ENCODE measurements at regions not wholly inside any gene's neighbourhood (a gene's known extent, or its start where the extent isn't known, plus 50 kb on each side); places are given as distances from the start of the nearest gene placed in this dataset.

DNA sequence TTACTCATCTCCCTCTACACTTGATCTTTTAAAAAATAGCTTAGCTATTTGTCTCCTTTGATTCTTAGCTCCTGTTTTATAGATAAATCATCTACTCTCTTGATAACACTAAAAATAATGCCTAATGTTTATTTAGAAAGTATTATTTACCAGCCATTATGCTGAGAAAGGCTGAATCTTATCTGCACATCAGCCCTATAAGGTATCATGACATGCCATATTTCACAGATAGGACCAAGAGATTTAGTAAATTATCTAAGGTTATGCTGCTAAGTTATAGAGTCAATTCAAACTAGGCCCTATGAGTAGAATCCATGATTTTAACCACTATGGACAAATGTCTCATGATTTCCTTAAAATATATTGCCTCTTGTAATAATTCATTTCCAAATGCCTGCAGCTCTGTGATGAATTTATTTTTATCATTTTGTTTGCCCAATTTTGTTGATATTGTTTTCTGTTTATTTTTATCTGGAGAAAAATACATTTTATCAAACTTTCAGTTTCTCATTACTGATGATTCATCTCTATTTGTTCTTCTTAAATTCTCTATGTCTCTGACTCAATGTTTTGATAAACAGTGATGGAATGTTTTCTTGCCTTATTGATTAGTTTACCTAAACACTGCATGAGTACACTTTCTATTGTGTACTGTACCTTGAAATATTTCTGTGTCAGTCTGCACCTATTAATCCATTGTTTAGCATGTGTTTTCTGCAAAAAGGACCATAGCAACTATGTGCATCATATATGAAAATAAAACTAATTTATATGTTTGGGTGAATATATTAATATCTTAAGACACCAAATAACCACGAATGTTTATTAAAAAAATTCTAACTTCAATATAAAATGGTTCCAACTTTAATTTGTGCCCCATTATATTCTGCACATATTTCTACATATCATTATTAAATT lies 300.8 kb downstream of the CDH9 start:
- H3K9me3 ChIP-seq (ENCODE audit: control insufficient read depth, insufficient read depth, low read length), result peaks cover 5% of the 10 kb centered on the region
- no peak for DNase-seq
- Mint-ChIP-seq H3K27ac (no peak overlapping the region), H3K27me3 (ENCODE audit: low read depth in 2 of 2) (no peaks in the 10 kb centered on the region), H3K4me1 (no peaks in the 10 kb centered on the region), H3K9me3 (peaks cover 8 to 14% of the 10 kb centered on the region in 2 donors), H3K4me3 (no peak overlapping the region), H3K36me3 (peaks cover 12% of the 10 kb centered on the region)
- TF ChIP-seq, protein P1, sequence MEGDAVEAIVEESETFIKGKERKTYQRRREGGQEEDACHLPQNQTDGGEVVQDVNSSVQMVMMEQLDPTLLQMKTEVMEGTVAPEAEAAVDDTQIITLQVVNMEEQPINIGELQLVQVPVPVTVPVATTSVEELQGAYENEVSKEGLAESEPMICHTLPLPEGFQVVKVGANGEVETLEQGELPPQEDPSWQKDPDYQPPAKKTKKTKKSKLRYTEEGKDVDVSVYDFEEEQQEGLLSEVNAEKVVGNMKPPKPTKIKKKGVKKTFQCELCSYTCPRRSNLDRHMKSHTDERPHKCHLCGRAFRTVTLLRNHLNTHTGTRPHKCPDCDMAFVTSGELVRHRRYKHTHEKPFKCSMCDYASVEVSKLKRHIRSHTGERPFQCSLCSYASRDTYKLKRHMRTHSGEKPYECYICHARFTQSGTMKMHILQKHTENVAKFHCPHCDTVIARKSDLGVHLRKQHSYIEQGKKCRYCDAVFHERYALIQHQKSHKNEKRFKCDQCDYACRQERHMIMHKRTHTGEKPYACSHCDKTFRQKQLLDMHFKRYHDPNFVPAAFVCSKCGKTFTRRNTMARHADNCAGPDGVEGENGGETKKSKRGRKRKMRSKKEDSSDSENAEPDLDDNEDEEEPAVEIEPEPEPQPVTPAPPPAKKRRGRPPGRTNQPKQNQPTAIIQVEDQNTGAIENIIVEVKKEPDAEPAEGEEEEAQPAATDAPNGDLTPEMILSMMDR (IDR thresholded peaks at IDR 0.05), result no peak
- intact Hi-C loops (cut with micrococcal nuclease), result no loop called here
- no peak for ATAC-seq
- no peak overlapping the region for H3K4me3 ChIP-seq (ENCODE audit: low read length)
- no peak overlapping the region for H3K27ac ChIP-seq (ENCODE audit: low read length)
- H3K4me1 ChIP-seq (ENCODE audit: control insufficient read depth, insufficient read depth, low read length), result no peaks in the 10 kb centered on the region
- H3K36me3 ChIP-seq (ENCODE audit: control insufficient read depth, insufficient read depth, low read length), result no peaks in the 10 kb centered on the region
- H3K27me3 ChIP-seq (ENCODE audit: control insufficient read depth, insufficient read depth, low read length), result no peaks in the 10 kb centered on the region
- no CpG with 5 or more reads among the region's 1 CpG for WGBS (ENCODE audit: insufficient coverage)

DNA sequence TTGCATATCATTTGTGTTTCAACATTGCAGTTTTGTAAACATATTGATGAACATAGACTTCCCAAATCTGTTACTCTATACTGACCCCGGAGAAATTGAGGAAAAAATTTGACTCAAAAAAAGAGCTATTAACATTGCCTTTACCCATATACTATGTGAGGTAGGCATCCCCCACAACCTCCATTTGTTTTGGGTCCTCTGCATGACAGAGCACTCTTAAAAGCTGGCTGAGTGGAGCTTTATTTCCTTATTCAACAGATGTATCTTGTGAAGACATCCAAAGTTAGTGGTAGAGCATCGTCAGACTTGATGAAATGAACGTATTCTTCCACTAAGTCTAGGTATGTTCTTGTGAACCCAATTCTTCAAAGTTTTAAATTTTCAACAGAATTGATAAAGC lies 310.5 kb downstream of the CDH9 start:
- WGBS (ENCODE audit: insufficient coverage), result 89% methylated on average over 3 of the region's 3 CpGs
- peaks cover 4% of the 10 kb centered on the region for H3K9me3 ChIP-seq (ENCODE audit: control insufficient read depth, insufficient read depth, low read length)
- peaks cover 14% of the 10 kb centered on the region for H3K36me3 Mint-ChIP-seq
- no peak for ATAC-seq
- H3K4me3 Mint-ChIP-seq, result no peak overlapping the region
- H3K4me1 Mint-ChIP-seq, result no peaks in the 10 kb centered on the region
- no peaks in the 10 kb centered on the region for H3K27me3 ChIP-seq (ENCODE audit: control insufficient read depth, insufficient read depth, low read length)
- H3K9me3 Mint-ChIP-seq, result peaks cover 21 to 28% of the 10 kb centered on the region in 2 donors
- intact Hi-C loops (cut with micrococcal nuclease), result no loop called here
- H3K4me3 ChIP-seq (ENCODE audit: low read length), result no peak overlapping the region
- no peaks in the 10 kb centered on the region for H3K4me1 ChIP-seq (ENCODE audit: control insufficient read depth, insufficient read depth, low read length)
- H3K27ac Mint-ChIP-seq, result no peak overlapping the region
- no peak overlapping the region for H3K27ac ChIP-seq (ENCODE audit: low read length)
- TF ChIP-seq, protein P1 (IDR thresholded peaks at IDR 0.05), result no peak
- no peak for DNase-seq
- H3K27me3 Mint-ChIP-seq (ENCODE audit: low read depth in 2 of 2), result no peaks in the 10 kb centered on the region
- no peaks in the 10 kb centered on the region for H3K36me3 ChIP-seq (ENCODE audit: control insufficient read depth, insufficient read depth, low read length)

DNA sequence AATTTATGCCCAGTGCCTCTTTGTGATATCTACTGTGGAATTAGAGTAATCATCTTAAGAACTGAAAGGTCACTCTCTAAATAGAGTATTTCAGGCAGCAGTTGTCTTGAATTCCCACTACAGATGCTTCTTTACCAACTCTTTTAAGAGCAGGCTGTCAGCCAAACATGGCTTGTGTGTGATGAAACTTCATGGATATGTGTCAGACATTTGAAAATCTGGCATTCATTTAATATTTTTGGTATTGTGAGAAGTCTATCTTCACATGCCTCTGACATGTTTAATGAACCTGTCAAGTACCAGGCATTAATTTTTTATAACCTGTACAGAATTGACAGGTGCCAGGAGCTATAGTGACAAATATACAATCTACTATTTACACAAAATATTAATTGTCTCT lies 318.6 kb downstream of the CDH9 start:
- Mint-ChIP-seq H3K9me3 (peaks cover 8 to 16% of the 10 kb centered on the region in 2 donors), H3K36me3 (no peaks in the 10 kb centered on the region), H3K4me1 (no peaks in the 10 kb centered on the region), H3K27me3 (ENCODE audit: low read depth in 2 of 2) (no peaks in the 10 kb centered on the region), H3K4me3 (no peak overlapping the region), H3K27ac (no peak overlapping the region)
- TF ChIP-seq, protein P1 (IDR thresholded peaks at IDR 0.05), result no peak
- intact Hi-C loops (cut with micrococcal nuclease), result no loop called here
- H3K4me1 ChIP-seq (ENCODE audit: control insufficient read depth, insufficient read depth, low read length), result no peaks in the 10 kb centered on the region
- peaks cover 3% of the 10 kb centered on the region for H3K9me3 ChIP-seq (ENCODE audit: control insufficient read depth, insufficient read depth, low read length)
- no peak for ATAC-seq
- no peak for DNase-seq
- H3K4me3 ChIP-seq (ENCODE audit: low read length), result no peak overlapping the region
- H3K36me3 ChIP-seq (ENCODE audit: control insufficient read depth, insufficient read depth, low read length), result no peaks in the 10 kb centered on the region
- H3K27me3 ChIP-seq (ENCODE audit: control insufficient read depth, insufficient read depth, low read length), result no peaks in the 10 kb centered on the region
- H3K27ac ChIP-seq (ENCODE audit: low read length), result no peak overlapping the region
